ENCODE measurements at regions not wholly inside any gene's neighbourhood (a gene's known extent, or its start where the extent isn't known, plus 50 kb on each side); places are given as distances from the start of the nearest gene placed in this dataset.

DNA sequence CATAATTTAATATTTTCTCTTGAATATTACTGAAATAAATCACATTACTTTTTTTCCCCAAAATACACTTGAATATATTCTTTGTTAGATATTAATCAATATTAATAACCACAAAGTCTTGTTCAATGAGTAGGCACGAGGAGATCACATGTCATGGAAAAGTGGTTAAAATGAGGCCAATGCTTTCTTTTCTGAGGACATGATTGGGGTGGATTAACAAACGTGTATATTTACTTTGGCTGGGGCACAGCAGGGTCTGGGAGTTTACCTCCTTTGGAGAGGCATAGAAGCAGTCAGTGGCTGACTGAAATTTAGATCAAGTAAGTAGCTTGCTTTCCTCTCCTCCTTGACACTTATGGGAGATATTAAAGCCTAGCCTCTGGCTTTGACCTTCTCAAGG, 664.3 kb upstream of the B3GALT2 start:
- no peak for DNase-seq

DNA sequence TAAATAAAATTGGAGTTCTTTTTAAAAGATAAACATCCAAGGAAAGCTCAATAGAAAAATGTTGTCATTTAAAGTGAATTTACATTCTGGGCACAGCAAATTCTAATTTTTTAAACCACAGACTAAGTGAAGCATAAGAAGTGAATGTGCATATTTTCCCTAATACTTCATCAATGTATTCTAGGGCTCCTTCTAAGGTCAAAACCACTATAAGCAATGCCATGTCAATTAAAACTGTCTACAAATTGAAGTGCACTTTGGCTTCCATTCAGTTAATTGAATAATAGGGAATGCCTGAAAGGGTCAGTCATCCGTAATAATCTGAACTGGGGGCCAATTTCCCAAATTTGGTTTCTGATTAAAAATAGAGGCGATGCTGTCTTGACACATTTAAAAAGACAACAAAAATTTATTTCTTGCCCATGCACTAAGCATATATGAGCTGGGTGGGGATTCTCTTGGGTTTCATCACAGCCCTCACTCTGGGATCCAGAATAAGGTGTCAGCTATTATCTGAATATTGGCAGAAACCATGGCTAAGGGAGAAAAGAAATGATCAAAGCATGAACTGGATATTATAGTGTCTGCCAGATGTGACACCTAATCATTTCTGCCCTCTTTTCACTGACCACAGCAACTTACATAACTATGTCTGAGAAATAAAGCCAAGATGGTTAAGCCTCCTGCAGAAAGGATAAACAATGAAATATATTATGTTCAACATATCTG, 660.6 kb upstream of the B3GALT2 start:
- DNase-seq: no peak

DNA sequence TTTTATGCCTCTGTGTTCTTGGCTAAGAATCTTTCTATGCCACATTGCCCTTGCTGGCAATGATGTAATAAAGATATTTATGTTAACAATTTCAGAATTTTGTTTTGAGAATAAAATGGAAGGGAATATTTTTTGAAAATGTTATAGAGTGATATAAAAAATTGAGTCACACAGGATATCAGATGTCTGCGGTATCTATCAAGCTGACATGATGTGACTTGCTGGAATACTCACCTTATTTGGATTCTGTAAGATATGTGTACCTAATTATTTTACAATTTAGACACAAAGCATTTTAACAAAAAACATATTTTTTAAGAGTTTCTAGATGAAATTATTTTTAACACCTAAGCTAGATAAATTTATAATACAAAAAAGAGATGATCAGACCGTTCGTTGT, 660.0 kb upstream of the B3GALT2 start:
- no peak for DNase-seq

DNA sequence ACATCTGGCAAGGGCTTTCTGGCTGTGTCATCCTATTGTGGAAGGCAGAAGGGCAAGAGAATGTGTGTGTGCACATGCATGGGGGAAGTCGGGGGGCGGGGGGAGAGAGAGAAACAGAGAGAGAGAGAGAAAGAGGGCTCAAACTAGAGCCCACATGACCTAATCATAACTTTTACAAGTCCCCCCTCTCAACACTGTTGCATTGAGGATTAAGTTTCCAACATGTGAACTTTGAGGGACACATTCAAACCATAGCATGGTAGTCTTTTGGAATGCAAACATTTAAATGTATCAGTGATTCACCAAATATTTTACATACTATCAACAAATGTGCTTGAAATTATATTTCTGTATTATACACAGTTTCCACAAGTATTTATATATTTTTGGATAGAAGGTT, 655.4 kb upstream of the B3GALT2 start:
- no peak for DNase-seq

DNA sequence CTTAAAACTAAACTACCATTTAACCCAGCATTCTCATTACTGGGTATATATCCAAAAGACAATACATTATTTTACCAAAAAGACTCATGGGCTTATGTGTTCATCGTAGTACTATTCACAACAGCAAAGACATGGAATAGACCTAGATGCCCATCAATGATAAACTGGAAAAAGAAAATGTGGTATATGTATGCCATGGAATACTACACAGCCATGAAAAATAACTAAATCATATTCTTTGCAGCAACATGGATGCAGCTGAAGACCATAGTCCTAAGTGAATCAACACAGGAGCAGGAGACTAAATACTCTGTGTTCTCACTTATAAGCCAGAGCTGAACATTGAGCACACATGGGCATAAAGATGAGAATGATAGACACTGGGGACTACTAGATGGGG, 645.1 kb upstream of the B3GALT2 start:
- no peak for DNase-seq

DNA sequence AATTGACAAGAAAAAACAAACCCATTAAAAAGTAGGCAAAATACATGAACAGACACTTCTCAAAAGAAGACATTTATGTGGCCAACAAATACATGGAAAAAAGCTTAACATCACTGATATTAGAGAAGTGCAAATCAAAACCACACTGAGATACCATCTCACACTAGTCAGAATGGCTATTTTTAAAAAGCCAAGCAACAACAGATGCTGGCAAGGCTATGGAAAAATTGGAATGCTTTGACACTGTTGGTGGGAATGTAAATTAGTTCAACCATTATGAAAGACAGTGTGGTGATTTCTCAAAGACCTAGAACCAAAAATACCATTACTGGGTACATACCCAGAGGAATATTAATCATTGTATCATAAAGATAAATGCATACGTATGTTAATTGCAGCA, 641.1 kb upstream of the B3GALT2 start:
- DNase-seq: no peak

DNA sequence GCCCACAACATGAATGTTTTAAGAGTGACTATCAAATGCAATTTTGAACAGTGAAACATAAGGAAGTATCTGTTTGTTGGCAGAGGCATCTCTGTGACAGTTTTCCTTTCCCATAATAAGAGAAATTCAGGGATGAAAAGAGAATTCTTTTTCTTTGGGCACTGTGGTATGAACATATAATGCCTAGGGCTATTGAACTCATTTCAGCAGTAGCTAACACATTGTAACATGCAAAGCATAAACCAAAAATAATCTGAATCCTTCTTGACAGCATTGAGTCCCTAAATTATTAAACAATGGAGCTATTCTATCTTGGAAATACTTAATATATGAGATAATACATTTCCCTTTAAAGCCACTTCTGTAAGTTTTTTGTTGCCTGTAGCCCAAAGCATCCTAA, 633.0 kb upstream of the B3GALT2 start:
- no peak for DNase-seq

DNA sequence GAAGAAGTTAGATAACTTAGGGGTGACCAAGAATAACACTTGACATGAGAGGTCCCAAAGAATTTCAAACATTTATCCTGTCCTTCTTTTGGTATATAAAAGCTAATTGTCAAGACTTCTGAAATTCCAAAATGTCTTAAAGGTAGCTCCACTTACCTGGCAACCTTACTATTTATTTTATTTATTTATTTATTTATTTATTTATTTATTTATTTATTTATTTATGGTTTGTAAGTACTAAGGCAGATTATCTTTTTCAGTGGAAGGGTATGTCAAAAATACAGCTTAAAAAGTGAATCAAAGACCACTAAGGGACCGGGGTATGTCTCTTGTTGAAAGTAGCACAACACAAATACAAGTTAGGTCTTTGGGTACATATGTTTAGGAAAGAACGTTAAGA, 620.8 kb upstream of the B3GALT2 start:
- no peak for DNase-seq

DNA sequence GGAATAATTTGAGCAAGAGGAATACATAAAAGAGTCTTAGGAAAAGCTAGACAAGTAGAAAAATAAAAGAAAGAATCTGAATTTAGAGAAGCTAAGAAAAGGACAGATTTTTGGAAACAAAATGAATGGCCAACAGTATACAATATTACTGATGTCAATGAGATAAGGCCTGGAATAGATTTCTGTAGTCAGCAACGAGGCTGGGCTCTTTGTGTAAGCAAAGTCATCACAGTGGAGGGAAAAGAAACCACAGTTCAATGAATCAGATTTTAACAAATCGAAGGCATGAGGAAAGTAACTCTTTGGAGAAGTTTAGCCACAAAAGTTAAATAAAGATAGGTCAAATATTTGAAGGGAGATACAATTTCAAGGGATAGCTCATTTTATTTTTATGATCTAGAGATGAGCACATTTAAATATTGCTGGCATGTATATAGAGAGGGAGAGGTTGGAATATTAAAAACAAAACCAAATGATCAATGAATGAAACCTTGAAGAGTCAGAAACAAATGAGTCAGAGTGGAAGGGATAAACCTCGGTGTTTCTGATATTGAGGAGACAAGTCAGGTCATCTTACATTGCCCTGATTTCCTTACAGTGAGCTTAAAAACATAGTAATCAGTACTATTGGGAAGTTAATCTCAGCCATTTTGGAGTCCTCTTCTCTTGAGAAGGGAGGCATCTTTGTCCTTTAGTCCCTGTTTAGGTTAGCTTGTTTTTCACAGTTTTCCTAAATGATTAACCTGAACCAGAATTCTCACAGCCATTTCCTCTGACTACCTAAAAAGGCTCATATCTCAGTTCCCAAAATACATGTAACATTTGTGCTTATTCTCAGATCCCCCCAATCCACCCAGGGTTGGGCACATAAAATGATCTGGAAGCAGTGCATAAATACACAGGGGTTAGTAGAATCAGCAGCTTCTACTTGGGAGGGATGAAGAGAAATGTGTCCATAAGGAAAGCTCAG, 620.0 kb upstream of the B3GALT2 start:
- no peak for DNase-seq

DNA sequence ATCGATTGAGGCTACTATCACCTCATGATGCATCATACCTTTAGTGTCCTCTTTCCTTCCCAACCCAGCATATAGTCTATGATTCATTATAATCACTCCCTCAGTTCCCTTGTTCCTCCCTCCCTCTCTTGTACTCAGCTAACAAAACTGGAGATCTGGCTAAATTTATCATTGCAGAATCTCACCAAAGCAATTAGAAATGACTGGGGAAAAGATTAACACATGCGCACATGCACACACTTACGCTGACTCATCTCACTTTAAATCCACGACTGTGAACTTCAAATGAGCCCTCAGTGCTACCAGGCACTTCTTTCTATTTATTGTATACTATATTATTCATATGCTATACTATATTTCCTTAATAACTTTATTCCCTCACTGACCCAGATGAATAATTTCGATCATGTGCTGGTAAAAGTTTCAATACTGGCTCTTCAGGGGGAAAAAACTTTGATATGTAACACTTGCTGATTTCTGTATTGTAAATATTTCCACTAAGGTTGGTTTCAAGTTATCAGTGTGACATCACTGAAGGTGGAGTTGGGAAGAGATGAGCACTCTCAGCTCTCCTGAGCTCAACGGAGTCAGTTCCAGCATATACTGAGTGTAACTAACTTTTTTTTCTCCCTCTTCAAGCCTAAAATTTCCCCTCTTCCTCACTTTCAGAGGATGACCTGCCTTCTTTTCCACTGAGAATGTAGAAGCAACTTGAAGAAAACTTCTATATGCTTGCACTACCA, 613.7 kb upstream of the B3GALT2 start:
- DNase-seq: peak in 11 of 56 donors; percentile 1 to 39 (median 9)

DNA sequence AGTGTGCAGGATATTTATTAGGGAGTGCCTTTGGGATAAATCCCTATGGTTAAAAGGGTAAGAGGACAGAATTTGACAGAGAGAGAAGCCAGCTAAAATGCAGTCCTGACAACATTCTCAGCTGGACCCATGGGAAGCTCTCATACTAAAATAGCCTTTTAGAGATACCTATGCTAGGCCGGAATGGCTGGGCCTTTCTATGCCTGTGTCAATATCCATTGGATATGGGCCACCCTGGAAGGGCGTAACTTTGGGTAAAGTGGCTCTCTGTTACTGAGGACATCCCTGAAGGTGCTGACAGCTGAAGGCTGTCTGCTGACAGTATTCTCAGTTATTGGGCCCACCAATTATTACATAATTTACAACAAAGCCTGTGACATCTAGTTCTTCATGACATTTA, 613.0 kb upstream of the B3GALT2 start:
- no peak for DNase-seq

DNA sequence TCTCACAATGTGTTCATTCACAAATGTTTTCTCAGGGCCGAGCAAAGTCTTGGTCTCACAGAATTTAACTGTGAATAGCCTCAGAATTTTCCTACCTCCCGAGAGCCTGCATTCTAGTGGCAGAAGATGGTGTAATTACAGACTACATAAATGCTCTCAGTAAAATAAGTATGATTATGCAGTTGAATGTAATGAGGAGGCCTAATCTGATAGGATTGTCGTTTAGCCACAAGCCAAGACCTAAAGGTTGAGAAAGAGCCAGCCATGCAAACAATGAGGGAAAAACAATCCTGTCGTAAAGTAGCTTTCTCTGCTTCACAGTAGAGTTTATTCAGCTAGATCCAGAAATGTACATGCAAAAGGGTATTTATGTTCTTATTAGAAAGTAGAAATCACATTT, 607.8 kb upstream of the B3GALT2 start:
- no peak for DNase-seq

DNA sequence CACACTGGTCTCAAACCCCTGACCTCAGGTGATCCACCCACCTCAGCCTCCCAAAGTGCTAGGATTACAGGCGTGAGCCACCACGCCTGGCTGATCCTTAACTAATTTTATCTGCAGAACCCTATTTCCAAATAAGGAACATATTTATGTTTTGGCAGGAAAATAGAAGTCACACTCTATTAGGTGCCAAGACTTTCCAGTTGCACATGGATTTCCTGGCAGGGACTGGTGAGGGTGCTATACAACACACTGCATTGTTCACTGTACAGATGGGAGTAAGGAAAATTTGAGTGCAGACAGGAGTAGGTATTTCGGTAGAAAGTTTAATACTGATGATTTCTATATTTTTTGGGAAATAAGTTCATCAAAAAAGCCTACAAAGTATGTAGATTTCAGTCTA, 605.3 kb upstream of the B3GALT2 start:
- no peak for DNase-seq

DNA sequence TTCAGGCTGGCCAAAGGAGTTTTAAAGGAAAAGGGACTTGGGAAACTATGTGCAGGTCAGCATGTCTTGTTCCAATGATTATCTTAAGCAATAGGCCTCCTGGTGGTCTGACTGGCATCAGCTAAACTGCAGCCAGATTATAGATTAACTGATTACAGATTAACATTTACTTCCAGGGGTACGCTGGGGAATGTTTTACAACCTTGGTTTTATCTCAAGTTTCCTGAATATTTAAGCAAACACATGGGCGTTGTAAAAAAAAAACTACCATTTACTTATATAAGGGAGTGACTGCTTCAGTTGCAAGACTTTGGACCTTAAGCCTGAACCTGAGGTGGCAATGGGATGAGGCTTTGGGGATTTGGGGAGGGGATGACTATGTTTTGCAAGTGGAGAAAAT, 600.6 kb upstream of the B3GALT2 start:
- DNase-seq: no peak

DNA sequence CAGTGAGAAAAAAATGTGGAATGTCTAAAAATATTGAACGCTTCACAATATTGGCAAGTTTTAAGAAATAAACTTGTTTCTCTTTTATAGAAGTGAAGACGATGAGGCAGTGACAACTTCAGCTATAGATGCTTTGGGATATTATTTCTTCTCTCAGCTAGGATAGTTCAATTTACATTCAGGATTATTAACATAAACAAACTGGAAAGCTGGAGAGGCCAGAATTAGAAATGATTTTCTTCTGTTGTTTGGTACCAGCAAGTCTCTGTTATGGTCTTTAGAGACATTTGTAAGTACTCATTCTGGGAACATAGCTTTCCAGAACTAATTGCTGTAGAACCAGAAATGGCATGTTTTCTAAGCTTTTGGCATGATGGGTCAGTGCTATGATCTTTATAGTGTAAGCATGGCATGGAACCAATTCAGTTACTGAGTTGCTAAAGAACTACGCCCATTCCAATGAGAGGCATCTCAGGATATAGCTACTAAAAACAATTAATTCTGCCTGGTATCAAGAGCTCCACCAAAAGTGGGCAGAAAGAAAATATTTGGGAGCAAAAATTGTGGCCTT, 599.5 kb upstream of the B3GALT2 start:
- DNase-seq: no peak

DNA sequence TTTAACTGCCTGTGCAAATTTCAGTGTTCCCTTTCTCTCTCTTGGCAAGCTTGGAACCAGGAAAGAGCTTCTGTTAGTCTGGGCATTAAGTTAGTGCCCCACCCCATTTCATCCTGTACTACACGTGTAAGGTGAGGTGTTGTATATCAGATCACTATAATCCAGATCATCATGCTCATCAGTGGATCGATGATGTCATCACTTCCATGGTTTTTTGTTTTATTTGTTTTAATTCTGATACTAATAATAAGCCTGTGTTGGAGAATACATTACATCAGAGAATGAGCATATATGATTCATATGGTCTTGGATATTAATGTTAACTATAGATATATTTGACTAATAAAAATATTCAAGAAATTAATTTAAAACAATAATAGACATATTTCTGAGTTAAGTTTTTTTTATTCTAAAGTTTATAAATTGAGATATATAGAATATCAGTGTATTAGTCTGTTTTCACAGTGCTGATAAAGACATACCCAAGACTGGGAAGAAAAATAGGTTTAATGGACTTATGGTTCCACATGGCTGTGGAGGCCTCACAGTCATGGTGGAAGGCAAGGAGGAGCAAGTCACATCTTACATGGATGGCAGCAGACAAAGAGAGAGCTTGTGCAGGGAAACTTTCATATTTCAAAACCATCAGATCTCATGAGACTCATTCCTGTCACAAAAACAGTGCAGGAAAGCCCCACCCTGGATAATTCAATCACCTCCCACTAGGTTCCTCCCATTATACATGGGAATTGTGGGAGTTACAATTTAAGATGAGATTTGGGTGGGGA, 588.3 kb upstream of the B3GALT2 start:
- DNase-seq: no peak

DNA sequence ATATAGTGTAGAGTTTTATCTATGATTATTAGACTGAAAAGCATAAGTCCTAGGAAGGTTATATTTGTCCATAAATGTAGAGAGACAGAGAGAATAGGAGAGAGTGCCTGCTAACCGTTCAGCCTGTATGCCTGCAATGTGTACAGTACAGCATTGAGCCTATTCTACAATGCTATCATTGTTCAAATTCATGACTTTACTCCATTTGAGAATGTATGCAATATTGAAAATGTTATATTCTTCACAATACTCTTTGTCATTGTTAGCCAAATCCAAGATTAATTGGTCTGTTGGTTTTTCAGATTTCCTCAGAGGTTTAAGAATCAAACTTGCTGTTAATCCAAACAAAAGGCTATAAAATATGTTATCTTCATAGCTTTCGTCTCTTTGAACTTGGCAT, 585.2 kb upstream of the B3GALT2 start:
- no peak for DNase-seq

DNA sequence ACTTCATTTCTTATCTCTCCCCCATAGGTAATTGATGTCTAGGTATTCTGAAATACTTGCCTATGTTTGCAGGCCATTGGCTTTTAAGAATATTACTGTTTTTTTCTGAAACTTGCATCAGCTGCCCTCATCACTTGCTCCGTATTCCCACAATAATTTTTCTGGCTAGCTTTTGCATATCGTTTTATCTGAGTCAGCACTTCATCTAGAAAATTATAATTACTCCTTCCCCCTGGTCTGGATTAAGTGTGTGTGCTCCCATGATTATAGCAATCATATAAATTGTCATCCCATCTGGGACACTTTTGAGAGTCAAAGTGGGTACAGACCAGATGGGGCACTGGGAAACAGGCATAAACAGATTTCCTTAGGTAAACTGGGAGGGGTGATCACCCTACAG, 583.2 kb upstream of the B3GALT2 start:
- DNase-seq: no peak

DNA sequence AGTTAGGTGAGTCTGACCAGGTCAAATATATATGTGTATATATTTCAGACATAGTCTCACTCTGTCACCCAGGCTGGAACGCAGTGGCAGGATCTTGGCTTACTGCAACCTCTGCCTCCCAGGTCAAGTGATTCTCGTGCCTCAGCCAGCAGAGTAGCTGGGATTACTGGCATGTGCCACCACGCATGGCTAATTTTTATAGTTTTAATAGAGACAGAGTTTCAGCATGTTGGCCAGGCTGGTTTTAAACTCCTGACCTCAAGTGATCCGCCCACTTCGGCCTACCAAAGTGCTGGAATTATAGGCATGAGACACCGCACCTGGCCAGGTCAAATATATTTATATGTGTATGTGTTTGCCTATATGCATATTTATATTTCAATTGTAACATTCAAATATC, 581.5 kb upstream of the B3GALT2 start:
- DNase-seq: no peak

DNA sequence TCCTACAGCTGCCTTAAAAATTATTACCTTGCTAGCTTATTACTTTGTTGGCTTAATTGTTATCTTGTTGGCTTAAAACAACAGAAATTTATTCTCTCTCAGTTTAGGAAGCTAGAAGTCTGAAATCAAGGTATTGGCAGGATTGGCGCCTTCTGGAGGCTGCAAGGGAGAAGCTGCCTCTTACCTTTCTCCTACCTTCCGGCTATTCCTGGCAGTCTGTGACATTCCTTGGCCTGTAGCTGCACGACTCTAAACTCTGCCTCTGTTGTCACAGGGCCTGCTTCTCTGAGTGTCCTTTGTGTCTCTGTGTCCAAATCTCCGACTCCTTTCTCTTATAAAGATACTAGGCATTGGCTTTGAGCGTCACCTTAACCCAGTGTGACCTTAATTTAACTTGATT, 579.9 kb upstream of the B3GALT2 start:
- no peak for DNase-seq

DNA sequence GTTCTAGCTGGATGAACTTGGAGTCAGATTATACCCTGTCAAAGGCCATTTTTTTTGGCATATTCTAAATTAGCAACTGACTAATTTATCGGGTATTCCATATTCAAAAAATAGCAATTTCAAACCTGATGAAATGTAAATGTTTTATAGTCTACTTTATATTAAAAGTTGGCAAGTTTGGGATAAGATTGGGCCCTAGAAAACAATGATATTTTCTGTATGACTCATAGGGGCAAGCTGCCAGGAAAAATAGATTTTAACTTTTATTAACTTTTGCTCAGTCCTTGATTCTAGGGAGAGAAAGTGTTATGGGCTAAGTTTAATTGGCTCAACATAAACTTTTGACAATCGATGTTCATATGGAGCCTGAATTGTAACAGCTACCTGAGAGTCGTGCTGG, 576.9 kb upstream of the B3GALT2 start:
- DNase-seq: no peak
